GM21447 (cell line): ENCODE measurements at regions not wholly inside any gene's neighbourhood (a gene's known extent, or its start where the extent isn't known, plus 50 kb on each side); places are given as distances from the start of the nearest gene placed in this dataset.
A peak's percentile ranks its signal among the peaks of the same experiment; 100 is the strongest.
"Not testable (repeated sequence)": the region's sequence is repeated elsewhere in the genome, so short reads cannot be mapped to it uniquely, and the experiment has no call there.

Experiments
- ATAC-seq: cut with Tn5 transposase; IDR thresholded peaks from one replicate; pipeline ENCODE4 v1.9.1; 2021; ENCODE audit not compliant: unreplicated experiment

DNA sequence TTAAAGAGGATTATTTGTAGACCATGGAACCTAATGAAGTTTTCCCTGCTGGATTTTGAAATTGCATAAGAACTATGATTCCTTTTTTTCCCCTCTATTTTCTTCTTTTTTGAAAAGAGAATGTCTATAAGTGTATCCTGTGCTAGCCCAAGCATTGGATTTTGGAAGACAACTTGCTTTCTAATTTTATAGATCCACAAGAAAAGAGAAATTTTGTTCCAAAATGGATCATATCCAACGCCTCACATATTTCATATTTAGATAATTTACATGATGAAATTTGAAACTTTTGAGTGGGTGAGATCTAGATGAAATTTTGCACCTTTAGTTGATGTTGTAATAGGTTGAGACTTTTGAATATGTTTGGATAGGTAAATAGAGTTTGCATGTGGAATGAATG lies 978.7 kb downstream of the MRPL39 start:
- ATAC-seq, result no peak

DNA sequence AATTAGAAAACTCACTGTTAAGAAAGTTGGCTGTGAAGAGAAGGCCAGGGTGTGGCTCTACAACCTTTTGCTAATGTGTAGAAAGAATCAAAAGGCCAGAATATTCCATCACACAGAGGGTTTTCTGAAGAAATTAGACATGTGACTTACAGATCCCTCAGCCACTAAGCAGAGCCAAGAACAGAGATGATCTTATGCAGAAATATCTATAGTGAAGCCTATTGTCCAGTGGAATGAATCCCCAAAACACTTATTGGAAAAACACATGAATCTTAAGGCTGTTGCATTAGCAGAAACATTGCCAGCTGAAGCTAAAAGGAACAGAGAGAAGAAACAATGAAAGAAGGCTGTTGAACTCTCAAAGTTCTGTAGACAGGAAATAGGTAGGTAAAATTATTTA lies 979.2 kb downstream of the MRPL39 start:
- no peak for ATAC-seq

DNA sequence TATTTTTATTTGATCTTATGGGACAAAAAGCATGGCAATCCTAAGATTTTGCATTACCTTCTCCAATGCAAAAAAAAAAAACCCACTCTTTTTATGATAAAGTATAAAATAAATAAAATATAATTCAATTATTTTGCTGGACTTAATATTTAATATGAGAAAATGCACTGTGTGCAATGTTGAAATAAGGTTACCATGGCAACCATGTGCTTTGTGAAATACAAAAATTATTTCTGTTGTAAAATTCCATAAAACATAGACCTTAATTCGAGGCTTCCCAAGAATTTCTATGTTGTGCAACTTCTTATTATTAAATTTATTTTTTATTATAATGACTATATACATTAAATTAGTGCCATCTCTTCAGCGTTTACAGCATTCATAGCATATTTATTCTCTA lies 989.5 kb downstream of the MRPL39 start:
- no peak for ATAC-seq

DNA sequence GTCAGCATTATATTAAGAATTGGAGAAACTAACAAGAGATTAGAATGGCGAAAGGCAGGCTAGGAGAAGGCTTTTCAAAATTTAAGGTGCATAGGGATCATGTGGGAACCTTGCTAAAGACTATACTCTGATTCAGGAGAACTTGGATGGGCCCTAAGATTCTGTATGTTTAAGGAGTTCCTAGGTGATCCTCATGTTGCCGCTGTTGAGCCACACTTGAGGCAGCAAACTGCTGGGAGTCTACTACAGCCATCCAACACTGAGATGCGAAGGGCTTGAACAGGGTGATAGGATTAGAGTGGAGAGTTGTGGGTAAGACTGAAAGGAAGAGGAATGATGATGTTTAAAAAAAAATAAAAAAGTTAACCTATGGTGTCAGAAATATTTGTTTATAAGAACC lies 1013.2 kb downstream of the MRPL39 start:
- no peak for ATAC-seq

DNA sequence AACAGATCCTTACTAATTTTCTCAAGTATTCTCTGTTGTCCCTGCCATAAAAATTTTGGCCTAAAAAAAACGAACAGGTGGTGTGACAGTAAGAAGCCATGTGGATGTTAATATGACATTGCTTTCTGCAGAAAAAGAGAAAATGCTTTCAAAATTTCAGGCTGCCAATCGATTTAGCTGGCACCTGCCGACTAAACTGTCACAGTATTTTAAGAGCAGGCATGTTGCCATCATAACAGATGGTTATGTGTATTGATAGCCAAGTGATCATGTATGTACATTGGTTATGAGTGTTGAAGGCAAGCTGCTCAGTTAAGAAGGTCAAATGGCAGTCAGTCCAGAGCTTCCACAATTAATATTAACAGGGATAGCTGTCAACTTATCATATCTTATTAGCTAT lies 1017.0 kb downstream of the MRPL39 start:
- ATAC-seq, result no peak

DNA sequence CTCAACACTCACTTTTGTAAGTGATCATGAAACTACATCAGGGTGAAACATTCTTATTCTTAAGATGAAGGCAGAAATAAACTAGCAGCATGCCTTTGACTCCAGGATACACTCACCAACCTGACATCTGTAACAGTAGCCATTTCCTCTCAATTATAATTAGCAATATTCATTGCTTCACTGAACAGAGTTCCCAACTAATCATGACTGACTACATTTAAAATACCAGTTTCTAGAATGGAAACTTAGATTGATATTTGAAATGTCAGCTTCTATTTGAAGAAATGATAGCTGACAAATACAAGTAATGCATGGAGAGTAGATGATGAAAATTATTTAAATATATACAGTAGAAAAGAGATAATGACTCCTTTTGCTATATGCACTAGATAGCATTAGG lies 1023.8 kb downstream of the MRPL39 start:
- ATAC-seq, result no peak

DNA sequence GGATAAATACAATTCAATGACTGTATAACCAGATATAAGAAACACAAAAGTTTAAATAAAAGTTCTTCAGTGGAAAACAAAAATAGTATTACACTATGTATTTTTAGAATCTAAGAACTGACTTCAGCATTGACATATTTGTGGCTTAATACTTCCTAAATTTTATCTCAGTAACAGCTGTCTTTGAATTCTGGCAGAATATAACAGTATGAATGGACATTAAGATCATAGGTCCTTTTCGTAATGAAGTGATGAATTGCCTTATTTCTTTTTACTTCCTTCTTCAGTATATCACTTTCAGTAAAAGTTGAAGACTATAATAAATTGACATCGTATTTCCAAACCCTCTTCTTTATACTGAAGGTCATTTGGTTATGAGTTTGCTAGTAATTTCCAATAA lies 1030.0 kb downstream of the MRPL39 start:
- ATAC-seq, result no peak

DNA sequence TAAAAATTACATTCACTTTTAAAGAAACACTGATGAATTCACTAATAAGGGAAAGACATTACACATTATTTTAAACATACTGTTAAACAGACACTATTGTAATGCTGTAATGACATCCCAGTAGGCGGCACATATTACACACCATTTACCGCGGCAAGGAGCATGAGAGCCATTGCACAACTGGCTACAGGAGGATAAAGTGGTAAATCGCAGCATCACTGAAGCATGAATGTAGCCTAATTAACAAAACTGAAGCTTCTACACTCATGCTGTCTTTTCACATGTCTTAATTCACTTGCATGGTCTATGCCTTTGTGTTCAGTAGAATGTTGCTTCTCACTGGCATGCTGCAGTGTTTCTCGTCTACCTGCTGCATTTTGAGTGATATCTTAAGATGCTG lies 1046.0 kb downstream of the MRPL39 start:
- ATAC-seq, result no peak

DNA sequence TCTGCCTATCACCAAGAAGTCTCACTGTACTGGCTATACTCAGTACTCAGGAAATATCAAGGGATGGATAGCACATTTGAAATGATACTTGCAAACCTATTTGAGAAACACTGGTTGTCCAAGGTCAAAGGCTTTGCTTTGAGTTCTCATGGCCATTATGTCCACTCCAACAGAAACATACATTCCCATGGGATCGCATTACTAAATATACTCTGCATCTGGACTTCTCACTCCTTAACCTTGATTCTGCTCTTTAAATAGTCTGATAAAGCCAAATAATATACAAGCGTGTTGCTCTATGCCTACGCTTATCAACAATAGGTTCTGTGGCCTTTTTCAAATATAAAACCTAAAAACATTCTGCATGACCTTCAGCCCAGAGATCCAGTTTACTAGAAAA lies 1054.8 kb downstream of the MRPL39 start:
- ATAC-seq, result no peak

DNA sequence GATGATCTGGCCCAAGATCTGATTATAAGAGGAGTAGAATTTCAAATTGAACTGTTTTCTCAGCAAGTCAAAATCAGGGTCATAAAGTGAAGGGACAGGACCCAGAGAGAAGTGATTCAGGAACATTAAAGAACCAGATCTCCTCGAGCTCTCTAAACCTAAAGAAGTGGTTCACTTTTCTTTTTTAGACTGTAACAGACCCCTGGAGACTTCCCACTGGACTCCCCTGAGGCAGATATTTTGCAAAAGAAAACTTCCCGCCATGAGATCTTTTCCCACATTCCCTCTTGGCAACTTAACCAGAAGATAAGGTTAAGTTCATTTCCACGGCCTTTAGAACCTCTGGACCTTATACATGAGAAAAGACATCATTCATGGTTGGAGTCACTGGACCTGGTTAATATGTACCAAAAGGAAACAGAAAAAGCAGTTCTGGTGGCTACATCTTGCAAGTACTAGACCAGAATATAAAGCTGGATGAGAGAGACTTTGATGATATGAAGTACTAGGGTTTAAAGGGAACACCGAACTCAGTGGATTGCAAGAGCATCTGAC lies 1061.4 kb downstream of the MRPL39 start:
- no peak for ATAC-seq

DNA sequence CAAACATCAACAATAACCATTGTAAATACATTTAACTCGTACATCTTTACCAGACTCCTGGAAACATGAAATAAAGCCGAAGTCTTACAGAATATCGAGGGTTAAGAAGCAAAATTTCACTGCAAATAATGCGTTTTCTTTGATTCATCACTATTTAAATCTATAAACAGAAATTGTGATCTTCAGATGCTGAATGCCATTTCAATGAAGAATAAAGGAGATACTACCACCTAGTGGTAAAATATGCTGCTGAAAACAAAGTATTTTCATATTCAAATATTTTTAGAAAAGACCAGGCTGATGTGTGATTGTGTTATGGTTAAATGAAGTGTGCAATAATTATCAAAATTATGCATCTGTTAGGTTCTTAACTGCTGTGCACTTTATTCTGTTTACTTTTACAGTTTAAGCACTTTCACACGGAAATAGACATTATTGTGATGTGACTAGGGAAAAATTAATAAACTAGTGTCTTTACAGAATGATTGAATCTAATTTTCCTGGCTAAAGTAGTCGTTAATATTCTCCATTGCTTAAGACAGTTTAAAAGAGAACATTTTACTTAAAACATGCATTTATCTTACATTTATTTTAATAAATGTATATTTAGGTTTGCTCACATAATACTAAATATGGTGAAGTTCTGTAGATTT lies 1093.1 kb downstream of the MRPL39 start:
- no peak for ATAC-seq

DNA sequence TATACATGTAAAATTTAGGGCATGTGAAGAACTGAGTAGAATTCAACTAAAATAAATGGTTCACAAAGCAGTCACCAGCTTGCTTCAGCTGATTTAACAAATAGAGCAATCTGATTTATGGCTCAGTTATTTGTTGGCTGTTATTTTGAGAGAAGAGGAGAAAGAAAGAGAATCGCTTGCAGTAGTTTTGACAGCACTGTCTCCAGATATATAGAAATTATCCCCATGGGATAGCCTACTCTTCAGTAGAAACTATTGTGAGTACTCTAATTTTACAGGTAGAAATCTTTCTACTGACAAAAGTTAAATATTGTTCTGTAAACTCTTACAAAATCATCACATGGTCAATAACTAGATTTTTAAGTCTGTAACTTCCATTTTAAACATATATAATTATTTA lies 1098.2 kb downstream of the MRPL39 start:
- no peak for ATAC-seq

DNA sequence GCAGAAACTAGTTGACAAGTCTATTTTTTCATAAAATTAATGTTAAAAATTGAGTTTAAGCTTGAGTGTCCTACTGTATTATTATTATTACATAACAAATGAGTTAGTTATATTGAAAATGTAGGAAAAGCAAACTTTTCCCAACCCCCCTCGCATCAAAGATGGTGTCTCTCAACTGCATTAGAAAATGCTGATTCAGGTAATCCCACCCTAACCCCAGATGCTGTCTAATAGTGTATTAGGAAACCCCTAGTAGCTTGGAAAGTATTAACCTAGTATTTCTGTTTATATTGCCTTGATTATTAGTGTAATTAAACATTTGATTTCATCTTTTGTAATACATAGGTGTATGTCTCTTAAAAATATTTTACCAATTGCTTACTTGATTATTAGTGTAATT lies 1120.3 kb downstream of the MRPL39 start:
- ATAC-seq, result no peak

DNA sequence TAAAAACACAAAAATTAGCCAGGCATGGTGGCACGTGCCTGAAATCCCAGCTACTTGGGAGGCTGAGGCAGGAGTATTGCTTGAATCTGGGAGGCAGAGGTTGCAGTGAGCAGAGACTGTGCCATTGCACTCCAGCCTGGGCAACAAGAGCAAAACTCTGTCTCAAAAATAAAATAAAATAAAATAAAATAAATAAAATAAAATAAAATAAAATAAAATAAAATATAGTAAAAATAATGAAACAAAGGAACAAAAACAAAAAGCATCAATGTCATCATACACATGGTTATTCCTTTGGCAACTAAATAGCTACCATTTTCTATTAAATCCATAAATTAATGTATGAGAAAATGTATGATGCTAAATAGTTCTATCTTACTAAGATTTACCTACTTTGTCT lies 1123.9 kb downstream of the MRPL39 start:
- ATAC-seq, result not testable (repeated sequence)

DNA sequence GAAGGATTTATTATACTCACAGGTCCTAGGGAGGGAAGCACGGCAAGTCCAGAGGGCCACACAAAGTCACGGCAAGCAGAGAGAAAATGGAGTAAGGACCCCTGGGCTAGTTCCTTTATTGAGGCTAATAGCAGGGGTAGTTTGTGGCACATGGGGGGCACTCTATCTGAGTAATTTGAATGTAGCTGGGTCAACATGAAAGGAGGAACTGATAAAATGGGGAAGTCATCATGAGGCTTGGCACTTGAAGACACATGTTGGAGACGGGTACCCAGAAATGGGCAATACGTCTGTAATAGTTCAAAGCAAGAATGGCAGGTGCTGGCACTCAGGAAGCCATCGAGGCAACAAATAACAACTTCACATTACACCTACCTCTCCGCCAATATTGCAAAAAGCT lies 1136.4 kb downstream of the MRPL39 start:
- ATAC-seq, result no peak

DNA sequence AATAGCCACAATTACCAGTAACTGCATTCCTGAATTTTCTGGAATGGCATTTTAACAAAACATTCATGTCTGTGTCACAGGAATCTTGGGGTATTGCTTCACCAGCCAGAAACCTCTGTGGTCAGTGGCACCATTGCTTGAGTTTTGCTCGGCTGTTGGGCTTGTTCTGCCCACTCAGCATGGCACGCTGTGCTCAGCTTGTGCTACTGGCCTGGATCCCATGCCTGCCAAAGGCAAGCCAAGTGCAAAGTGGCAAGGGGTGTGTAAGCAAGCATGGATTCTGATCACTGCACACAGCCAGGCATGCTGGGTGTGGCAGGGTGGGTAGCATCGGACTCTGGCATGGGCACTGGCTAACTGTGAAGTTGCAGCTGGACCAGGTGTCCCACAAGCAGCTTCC lies 1150.9 kb downstream of the MRPL39 start:
- ATAC-seq, result no peak

DNA sequence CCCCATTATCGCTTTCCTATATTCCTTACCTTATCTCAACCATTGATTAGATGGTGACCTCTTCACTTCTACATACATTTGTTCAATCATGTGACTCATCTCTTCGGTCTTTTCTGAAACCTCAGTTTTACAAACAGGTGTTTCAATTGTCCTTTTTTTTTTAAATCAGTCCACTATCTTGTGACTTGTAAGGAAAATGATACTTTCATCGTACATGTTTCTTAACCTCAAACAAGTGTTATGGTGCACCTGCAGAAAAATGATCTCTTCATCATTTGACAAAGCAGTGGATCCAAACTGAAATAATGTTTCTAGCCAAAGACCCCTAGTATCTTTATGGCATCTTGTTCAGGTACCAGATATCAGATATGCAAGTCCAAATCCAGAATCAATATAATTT lies 1157.2 kb downstream of the MRPL39 start:
- no peak for ATAC-seq

DNA sequence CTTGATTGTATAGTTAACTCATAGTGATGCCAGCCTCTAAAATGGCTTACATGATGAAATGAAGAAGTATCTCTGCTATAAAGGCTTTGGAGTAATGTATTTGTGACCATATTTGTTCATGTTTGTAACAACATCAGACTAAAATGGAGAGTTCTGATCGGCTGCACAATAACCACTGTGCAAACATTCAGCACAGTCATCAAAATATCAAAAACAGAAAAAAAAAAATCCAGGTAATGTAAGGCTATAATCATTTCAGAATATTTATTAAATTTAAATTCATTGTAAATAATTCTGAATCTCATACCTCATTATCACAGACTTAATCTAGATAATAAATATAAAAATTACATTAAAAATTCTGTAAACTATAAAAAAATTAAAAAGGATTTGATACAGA lies 1161.8 kb downstream of the MRPL39 start:
- ATAC-seq, result no peak

DNA sequence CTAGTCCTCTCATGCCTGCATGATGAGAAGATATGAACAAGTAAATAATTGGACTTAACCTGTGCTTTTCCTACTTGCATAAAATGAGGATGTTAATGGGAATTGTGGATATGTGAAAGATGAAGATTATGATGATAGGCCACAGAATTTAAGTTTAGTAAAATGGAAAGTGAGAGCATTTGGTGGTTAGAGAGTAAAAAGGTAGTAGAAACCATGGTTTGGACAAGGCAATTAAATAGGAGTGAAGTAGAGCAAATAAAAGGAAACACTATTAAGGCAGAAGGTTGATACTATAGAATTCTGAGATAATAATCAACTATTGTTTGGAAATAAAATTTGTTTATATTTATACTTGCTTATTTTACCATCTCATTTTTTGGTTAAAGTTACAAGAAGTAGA lies 1162.5 kb downstream of the MRPL39 start:
- ATAC-seq, result no peak

DNA sequence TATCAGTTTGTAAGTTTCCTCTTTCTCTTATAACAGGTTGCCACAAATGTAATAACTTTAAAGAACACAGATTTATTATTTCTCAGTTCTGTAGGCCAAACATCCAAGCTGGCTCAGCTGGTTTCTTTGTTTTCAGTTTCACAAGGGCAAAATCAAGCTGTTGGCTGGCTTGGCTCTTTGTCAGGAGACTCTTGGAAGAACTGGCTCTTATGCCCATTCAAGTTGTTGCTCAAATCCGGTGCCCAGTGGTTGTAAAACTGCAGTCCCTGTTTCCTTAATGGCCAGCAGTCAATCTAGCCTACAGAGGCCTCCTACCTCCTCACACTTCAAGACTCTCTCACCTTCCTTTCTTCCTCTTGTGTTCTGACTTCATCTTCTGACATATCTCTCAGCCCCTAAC lies 1171.0 kb downstream of the MRPL39 start:
- ATAC-seq, result no peak

DNA sequence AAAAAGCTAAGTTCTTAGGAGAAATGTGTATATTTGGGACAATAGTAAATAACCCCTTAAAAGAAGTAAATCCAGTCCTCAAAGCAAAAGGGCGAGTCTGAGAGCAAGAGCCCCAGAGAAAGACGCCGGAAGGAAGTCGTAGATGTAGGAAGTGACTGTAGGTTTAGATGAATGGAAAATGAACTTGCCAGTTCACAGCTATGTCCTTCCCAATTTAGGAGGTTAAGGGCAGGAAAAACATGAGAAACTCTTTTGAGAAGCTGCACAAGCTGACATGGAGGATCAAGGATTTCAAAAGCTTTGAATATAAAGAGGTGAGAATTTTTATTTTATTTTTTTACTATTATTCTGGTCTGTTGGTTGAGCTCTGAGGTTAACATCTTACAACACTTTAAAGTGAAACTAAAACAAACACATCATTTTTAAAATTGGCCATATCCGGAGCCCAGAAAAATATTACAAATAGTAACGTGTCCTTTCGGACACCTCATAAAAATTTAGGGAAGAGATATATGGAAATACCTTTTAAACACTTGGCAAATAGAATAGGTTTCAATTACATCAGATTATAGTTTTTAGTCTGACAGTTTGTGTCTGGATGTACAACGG lies 1178.6 kb downstream of the MRPL39 start:
- ATAC-seq, result peak; percentile 89

DNA sequence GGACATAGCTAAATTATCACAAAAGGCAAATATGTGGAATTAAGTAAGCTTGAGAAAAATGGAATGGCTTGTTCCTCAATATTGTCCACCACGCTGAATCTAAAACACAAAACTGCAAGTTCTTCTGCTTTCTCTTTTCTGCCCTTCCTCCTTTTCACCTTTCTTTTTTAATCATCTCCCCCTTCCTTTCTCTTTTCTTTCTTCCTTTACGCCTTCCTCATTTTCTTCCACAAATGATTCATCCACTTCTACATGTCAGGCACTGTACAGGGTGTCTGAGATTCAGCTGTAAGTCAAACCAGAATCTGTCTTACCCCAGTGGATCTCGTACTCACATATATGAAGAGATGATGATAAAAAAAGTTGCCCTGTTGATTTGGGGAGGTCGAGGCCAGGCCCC lies 1182.5 kb downstream of the MRPL39 start:
- no peak for ATAC-seq

DNA sequence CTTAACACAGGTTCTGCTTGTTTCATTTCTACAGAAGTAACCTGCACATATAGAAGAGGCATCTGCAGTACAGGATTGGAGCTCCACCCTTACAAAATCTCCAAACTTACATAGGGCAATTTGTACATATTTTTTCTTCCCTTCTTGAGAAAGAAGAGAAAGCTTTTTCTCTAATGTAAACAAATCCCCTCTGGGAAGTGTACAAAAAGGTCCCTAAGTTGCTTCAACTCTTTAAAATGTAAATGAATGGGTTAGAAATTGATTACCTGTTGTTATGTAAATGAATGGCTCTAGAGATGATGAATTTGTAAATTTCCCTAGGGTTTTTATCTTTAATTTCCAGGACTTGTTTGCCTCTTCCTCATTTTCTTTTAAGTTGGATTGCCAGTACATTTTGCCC lies 1183.7 kb downstream of the MRPL39 start:
- no peak for ATAC-seq
